ENCODE measurements at regions not wholly inside any gene's neighbourhood (a gene's known extent, or its start where the extent isn't known, plus 50 kb on each side); places are given as distances from the start of the nearest gene placed in this dataset.

DNA sequence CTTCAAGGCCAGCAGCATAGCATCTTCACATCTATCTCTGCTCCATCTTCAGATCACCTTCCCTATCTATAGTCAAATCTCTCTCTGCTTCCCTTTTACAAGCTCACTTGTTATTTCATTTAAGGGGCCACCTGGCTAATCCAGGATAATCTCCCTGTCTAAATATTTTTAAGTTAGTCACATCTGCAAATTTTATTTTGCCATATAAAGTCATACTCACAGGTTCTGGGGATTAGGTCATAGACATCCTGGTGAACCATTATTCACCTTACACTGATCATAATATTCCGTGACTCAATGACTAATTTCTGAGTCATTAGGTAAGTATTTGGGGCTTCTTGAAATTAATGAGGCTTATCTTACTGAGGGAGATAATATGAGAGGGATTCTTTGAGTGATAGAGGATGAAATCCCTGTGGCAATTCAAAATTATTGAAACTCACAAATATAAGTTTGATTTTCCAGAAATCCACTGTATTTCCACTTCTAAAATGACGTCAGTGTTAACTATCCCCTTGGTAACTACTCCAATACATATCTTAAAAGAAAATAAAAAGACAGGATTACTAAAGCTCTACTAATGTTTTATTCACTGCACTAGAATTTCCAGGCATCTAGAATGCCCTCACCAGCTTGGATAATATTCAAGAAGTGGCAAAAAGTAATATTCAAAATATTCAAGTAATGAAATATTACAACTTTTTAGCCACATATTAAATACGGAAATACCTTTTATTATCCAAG is 93.7 kb upstream of the RBMS3 start:
- TF ChIP-seq, protein P1, sequence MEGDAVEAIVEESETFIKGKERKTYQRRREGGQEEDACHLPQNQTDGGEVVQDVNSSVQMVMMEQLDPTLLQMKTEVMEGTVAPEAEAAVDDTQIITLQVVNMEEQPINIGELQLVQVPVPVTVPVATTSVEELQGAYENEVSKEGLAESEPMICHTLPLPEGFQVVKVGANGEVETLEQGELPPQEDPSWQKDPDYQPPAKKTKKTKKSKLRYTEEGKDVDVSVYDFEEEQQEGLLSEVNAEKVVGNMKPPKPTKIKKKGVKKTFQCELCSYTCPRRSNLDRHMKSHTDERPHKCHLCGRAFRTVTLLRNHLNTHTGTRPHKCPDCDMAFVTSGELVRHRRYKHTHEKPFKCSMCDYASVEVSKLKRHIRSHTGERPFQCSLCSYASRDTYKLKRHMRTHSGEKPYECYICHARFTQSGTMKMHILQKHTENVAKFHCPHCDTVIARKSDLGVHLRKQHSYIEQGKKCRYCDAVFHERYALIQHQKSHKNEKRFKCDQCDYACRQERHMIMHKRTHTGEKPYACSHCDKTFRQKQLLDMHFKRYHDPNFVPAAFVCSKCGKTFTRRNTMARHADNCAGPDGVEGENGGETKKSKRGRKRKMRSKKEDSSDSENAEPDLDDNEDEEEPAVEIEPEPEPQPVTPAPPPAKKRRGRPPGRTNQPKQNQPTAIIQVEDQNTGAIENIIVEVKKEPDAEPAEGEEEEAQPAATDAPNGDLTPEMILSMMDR (IDR thresholded peaks at IDR 0.05; ENCODE audit: borderline replicate concordance, control extremely low read depth, extremely low read depth, insufficient read depth, missing control alignments): no peak
- DNase-seq (ENCODE audit: low spot score): no peak

DNA sequence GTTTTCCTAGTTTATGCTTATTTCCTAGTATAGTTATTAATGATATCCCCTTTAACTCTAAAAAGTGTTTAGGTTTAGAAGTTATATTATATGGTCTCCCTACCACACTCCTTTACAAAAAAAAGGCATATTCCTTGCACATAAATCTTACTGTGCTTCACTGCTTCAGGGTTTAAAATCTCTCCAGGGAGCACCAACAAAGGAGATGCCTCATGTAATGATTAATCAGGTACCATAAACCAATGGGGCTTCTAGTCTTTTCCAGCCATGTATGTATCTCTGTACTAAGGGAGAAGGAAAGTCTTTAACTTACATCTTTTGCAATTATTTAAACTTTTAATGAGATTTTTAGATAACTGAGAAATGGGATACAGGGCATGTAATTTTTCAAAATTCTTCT is 91.5 kb upstream of the RBMS3 start:
- DNase-seq (ENCODE audit: low spot score): no peak
- TF ChIP-seq, protein P1 (IDR thresholded peaks at IDR 0.05; ENCODE audit: borderline replicate concordance, control extremely low read depth, extremely low read depth, insufficient read depth, missing control alignments): no peak
- in situ Hi-C loops (cut with MboI; ENCODE audit: low sequenced_read_pairs, unreplicated experiment): no loop called here

More for the DNA sequence above, 93.7 kb upstream of the RBMS3 start:
- in situ Hi-C loops (cut with MboI; ENCODE audit: low sequenced_read_pairs, unreplicated experiment): no loop called here

DNA sequence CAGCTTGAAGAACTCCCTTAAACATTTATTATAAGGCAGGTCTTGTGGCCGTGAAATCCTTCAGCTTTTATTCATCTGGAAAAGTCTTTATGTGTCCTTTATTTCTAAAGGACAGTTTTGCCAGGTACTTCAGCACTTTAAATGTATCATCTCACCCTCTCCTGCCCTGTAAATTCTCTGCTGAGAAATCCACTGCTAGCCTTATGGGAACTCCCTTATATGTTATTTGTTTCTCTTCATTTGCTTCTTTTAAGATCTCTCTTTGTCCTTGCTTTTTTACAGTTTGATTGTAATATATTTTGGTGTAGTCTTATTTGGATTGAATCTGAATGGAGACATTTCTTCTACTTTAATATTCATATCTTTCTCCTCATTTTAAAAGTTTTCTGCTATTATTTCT is 86.7 kb upstream of the RBMS3 start:
- TF ChIP-seq, protein P1 (IDR thresholded peaks at IDR 0.05; ENCODE audit: borderline replicate concordance, control extremely low read depth, extremely low read depth, insufficient read depth, missing control alignments): no peak
- no peak for DNase-seq (ENCODE audit: low spot score)
- in situ Hi-C loops (cut with MboI; ENCODE audit: low sequenced_read_pairs, unreplicated experiment): no loop called here

DNA sequence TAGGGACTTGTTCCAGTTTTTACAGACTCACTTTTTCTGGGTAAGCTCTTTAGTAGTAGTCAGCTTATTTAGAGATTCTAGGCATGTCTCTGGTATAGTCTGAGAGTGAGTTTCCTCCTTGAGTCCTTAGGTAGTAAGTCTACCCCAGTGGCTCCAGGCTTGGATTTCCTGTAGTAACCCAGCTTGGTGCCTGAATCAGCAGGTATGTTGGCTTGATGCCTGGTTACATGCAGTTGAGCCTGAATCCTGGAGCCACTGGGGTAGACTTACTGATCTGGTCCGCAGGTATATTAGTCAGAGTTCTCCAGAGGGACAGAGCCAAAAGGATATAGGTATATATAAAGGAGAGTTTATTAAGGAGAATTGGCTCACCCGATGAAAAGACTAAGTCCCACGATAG is 85.8 kb upstream of the RBMS3 start:
- in situ Hi-C loops (cut with MboI; ENCODE audit: low sequenced_read_pairs, unreplicated experiment): no loop called here
- no peak for DNase-seq (ENCODE audit: low spot score)
- TF ChIP-seq, protein P1 (IDR thresholded peaks at IDR 0.05; ENCODE audit: borderline replicate concordance, control extremely low read depth, extremely low read depth, insufficient read depth, missing control alignments): no peak

DNA sequence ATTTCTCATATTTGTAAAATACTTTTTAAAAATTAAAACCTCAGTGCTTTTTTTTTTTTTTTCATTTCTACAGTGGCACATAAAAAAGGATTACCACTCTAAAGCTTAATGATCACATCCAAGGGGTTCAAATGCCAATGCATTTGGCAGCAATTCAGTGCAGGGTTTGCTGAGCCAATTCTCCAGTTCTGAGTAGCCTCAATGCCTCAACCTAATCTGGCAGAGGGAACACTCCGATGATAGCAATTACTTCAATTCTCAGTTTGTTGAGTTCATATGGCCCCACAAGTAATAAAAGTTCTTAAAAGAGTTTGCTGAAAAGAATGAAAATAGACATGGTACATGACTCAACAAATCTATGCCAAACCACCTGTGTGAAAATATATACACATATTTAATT is 79.3 kb upstream of the RBMS3 start:
- TF ChIP-seq, protein P1 (IDR thresholded peaks at IDR 0.05; ENCODE audit: borderline replicate concordance, control extremely low read depth, extremely low read depth, insufficient read depth, missing control alignments): no peak
- no peak for DNase-seq (ENCODE audit: low spot score)
- in situ Hi-C loops (cut with MboI; ENCODE audit: low sequenced_read_pairs, unreplicated experiment): no loop called here

DNA sequence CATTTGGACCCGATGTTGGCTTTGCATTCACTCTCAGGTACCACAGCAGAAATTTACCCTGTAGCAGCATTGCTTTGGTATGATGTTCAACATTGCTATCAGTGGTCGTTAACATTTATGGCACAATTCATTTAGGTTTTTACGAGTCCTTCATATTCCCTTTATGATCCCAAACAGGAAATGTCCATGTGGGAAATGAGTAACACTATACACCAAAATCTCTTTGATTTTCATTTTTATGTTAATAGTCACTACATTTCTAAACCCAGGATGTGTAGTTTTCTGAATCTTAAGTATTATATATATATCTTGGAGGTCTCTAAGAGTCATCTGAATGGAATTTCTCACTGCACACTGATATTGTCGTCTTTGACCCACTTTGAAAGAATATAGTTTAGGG is 78.5 kb upstream of the RBMS3 start:
- TF ChIP-seq, protein P1 (IDR thresholded peaks at IDR 0.05; ENCODE audit: borderline replicate concordance, control extremely low read depth, extremely low read depth, insufficient read depth, missing control alignments): no peak
- DNase-seq (ENCODE audit: low spot score): no peak
- in situ Hi-C loops (cut with MboI; ENCODE audit: low sequenced_read_pairs, unreplicated experiment): no loop called here
